Neural progenitor cell (in vitro differentiated cells): ENCODE measurements at regions not wholly inside any gene's neighbourhood (a gene's known extent, or its start where the extent isn't known, plus 50 kb on each side); places are given as distances from the start of the nearest gene placed in this dataset.
"Not testable (repeated sequence)": the region's sequence is repeated elsewhere in the genome, so short reads cannot be mapped to it uniquely, and the experiment has no call there.

Experiments used
- DNase-seq: peaks from one replicate; pipeline ENCODE4 v3.0.0-alpha.2; 2016; ENCODE audit warnings: low spot score
- H2AFZ ChIP-seq: fragments of 200-600 bp; sonication (generic); replicated peaks from 2 replicates; pipeline ENCODE4 v1.6.1; 2016; ENCODE audit warnings: antibody characterized with exemption
- H3F3A ChIP-seq: fragments of 200-600 bp; sonication (generic); 2 replicates; pipeline ENCODE4 v1.6.1; 2016; ENCODE audit warnings: antibody characterized with exemption, low read depth
- H3K27ac ChIP-seq: fragments of 200-600 bp; sonication (generic); 2 replicates; pipeline ENCODE4 v1.5.1; 2016; ENCODE audit warnings: mild to moderate bottlenecking
- H3K27me3 ChIP-seq: fragments of 200-600 bp; sonication (generic); 2 replicates; pipeline ENCODE4 v1.6.1; 2016; ENCODE audit warnings: mild to moderate bottlenecking, moderate library complexity
- H3K36me3 ChIP-seq: fragments of 200-600 bp; sonication (generic); 2 replicates; pipeline ENCODE4 v1.5.1; 2016
- H3K4me1 ChIP-seq: fragments of 200-600 bp; sonication (generic); 2 replicates; pipeline ENCODE4 v1.6.1; 2016; ENCODE audit warnings: mixed run types
- H3K4me2 ChIP-seq: fragments of 200-600 bp; sonication (generic); 2 replicates; pipeline ENCODE4 v1.6.1; 2016
- H3K4me3 ChIP-seq: fragments of 200-600 bp; sonication (generic); 2 replicates; pipeline ENCODE4 v1.5.1; 2016
- H3K79me2 ChIP-seq: fragments of 200-600 bp; sonication (generic); 2 replicates; pipeline ENCODE4 v1.6.1; 2016; ENCODE audit warnings: low read depth
- H3K9ac ChIP-seq: fragments of 200-600 bp; sonication (generic); 2 replicates; pipeline ENCODE4 v1.6.1; 2016
- H3K9me3 ChIP-seq: fragments of 200-600 bp; sonication (generic); 2 replicates; pipeline ENCODE4 v1.5.1; 2016; ENCODE audit warnings: low read depth
- H4K20me1 ChIP-seq: fragments of 200-600 bp; sonication (generic); 2 replicates; pipeline ENCODE4 v1.6.1; 2016; ENCODE audit warnings: low read depth
- H3K27ac Mint-ChIP-seq: 3 replicates; pipeline ENCODE4 v1.8.0; 2021; ENCODE audit warnings: mixed read lengths
- H3K27me3 Mint-ChIP-seq: 2 replicates; pipeline ENCODE4 v1.8.0; 2022; ENCODE audit warnings: low read depth, mild to moderate bottlenecking, inconsistent platforms, moderate library complexity, mixed read lengths; ENCODE audit not compliant: insufficient read depth
- H3K36me3 Mint-ChIP-seq: 3 replicates; pipeline ENCODE4 v1.8.0; 2021; ENCODE audit warnings: mixed read lengths
- H3K4me1 Mint-ChIP-seq: 3 replicates; pipeline ENCODE4 v1.8.0; 2021; ENCODE audit warnings: mixed read lengths
- H3K4me3 Mint-ChIP-seq: 3 replicates; pipeline ENCODE4 v1.8.0; 2021; ENCODE audit warnings: mild to moderate bottlenecking, moderate library complexity, mixed read lengths
- H3K9me3 Mint-ChIP-seq: 3 replicates; pipeline ENCODE4 v1.8.0; 2020; ENCODE audit warnings: mixed read lengths
- EZH2 ChIP-seq: fragments of 200-600 bp; sonication (generic); IDR thresholded peaks from 2 replicates; pipeline ENCODE4 v1.6.1; 2017; ENCODE audit warnings: antibody characterized with exemption, mild to moderate bottlenecking, moderate library complexity
- EZH2phosphoT487 ChIP-seq: fragments of 200-600 bp; sonication (generic); IDR thresholded peaks from 2 replicates; pipeline ENCODE4 v1.6.1; 2017; ENCODE audit warnings: antibody characterized with exemption
- TF ChIP-seq, protein P1 (sequence below): fragments of 200-600 bp; sonication (generic); IDR thresholded peaks from 2 replicates; pipeline ENCODE4 v1.5.1; 2017; ENCODE audit warnings: antibody characterized with exemption, mild to moderate bottlenecking

DNA sequence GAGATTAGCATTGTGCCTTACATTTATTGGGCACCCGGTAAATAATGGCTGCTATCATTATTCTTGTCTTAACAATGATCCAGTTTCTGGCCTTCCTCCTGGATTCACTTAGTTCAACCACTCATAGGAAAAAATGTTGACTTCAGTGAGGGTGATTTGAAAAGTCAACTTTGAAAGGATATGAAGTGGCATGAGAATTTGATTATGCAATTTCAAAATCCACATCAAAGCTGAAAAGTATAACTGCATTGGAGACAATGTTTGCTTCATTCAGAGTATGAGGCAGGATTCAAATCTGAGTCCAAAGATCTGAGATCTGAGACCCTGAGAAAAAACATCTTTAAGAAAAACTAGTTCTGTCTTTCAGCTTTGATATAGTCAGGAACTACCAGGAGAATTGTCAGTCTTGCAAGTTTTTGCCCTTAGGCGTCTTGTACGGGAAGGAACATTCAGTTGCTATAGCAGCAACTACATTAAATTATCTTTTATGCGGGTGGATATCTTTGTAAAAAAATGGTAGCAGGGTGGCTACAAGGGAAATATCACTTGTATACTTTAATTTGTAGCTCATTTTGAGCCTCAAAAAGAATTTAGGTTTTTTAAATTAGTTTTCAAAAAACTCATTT lies 587.5 kb upstream of the LCORL start:
- no peaks in the 10 kb centered on the region for H3K79me2 ChIP-seq
- TF ChIP-seq, protein P1, sequence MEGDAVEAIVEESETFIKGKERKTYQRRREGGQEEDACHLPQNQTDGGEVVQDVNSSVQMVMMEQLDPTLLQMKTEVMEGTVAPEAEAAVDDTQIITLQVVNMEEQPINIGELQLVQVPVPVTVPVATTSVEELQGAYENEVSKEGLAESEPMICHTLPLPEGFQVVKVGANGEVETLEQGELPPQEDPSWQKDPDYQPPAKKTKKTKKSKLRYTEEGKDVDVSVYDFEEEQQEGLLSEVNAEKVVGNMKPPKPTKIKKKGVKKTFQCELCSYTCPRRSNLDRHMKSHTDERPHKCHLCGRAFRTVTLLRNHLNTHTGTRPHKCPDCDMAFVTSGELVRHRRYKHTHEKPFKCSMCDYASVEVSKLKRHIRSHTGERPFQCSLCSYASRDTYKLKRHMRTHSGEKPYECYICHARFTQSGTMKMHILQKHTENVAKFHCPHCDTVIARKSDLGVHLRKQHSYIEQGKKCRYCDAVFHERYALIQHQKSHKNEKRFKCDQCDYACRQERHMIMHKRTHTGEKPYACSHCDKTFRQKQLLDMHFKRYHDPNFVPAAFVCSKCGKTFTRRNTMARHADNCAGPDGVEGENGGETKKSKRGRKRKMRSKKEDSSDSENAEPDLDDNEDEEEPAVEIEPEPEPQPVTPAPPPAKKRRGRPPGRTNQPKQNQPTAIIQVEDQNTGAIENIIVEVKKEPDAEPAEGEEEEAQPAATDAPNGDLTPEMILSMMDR = no peak
- TF ChIP-seq EZH2 (no peak), EZH2phosphoT487 (no peak)
- H3F3A ChIP-seq = no peaks in the 10 kb centered on the region
- no peak overlapping the region for H3K27ac ChIP-seq
- no peaks in the 10 kb centered on the region for H3K36me3 ChIP-seq
- H2AFZ ChIP-seq = no peak overlapping the region
- no peak overlapping the region for H3K9ac ChIP-seq
- H3K4me3 ChIP-seq = no peak overlapping the region
- Mint-ChIP-seq H3K27ac (no peak overlapping the region), H3K4me3 (no peak overlapping the region), H3K9me3 (no peaks in the 10 kb centered on the region), H3K36me3 (no peaks in the 10 kb centered on the region), H3K4me1 (no peaks in the 10 kb centered on the region), H3K27me3 (no peaks in the 10 kb centered on the region)
- no peaks in the 10 kb centered on the region for H3K27me3 ChIP-seq
- H3K4me2 ChIP-seq = no peak overlapping the region
- no peak for DNase-seq
- H3K4me1 ChIP-seq = no peaks in the 10 kb centered on the region
- no peaks in the 10 kb centered on the region for H3K9me3 ChIP-seq
- H4K20me1 ChIP-seq = no peaks in the 10 kb centered on the region

DNA sequence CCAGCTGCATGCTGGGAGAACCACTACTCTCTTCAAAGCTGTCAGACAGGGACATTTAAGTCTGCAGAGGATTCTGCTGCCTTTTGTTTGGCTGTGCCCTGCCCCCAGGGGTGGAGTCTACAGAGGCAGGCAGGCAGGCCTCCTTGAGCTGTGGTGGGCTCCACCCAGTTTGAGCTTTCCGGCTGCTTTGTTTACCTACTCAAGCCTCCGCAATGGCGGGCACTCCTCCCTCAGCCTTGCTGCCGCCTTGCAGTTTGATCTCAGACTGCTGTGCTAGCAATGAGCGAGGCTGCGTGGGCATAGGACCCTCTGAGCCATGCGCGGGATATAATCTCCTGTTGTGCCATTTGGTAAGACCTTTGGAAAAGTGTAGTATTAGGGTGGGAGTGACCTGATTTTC lies 581.1 kb upstream of the LCORL start:
- not testable (repeated sequence) for H3K9ac ChIP-seq, H3K36me3 ChIP-seq, H3K27me3 Mint-ChIP-seq, DNase-seq, H3K4me1 Mint-ChIP-seq, H3K4me3 ChIP-seq, H3K4me3 Mint-ChIP-seq, H3K9me3 ChIP-seq, H3K27ac ChIP-seq, H3K79me2 ChIP-seq, H4K20me1 ChIP-seq, H3K4me2 ChIP-seq, H3K36me3 Mint-ChIP-seq, H3F3A ChIP-seq, H3K27ac Mint-ChIP-seq, H3K27me3 ChIP-seq, H3K4me1 ChIP-seq, H2AFZ ChIP-seq
- H3K9me3 Mint-ChIP-seq = peaks cover 25% of the 10 kb centered on the region

DNA sequence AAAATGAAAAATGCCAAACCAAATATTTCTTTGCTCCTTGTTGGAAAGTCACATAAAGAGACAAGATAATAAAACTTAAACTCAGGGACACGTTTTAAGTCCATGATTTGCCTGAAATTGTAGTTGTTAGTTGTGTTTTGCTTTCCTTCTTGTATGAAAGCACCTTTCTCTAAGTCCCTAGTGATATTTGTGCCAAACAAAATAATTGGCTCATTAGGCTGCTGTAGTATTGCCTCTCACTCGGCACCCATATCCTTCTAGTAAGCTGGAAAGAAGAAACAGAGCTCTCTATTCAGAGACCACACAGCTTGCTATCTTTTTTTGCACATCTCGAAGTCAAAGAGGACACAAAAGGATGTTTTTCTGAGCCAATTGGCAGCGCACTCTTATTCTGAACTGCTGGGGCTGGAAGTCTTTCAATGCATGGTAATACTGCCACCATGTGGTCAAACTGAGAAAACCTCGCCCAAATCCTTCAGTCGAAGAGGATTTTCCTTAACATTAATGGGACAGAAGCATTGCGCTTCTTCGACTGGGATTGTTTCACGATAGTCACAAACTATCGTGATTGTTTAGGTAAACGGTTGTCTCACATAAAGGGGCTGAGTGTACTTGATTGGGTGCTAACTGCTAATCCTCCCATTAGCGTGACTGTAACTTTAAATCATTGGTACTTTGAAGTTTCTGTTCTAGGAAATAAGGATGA lies 571.9 kb upstream of the LCORL start:
- no peak overlapping the region for H3K27ac ChIP-seq
- H4K20me1 ChIP-seq = no peaks in the 10 kb centered on the region
- Mint-ChIP-seq H3K36me3 (no peaks in the 10 kb centered on the region), H3K4me3 (peak overlapping the region; percentile 22), H3K9me3 (no peaks in the 10 kb centered on the region), H3K27me3 (no peaks in the 10 kb centered on the region), H3K27ac (no peak overlapping the region), H3K4me1 (peaks cover 12% of the 10 kb centered on the region)
- H3K9me3 ChIP-seq = no peaks in the 10 kb centered on the region
- H3K9ac ChIP-seq = no peak overlapping the region
- H3K4me3 ChIP-seq = no peak overlapping the region
- peak; percentile 91 for DNase-seq
- peak overlapping the region; percentile 61 for H2AFZ ChIP-seq
- no peaks in the 10 kb centered on the region for H3K79me2 ChIP-seq
- no peaks in the 10 kb centered on the region for H3F3A ChIP-seq
- H3K27me3 ChIP-seq = peaks cover 15% of the 10 kb centered on the region
- peaks cover 7% of the 10 kb centered on the region for H3K4me1 ChIP-seq
- peak overlapping the region; percentile 58 for H3K4me2 ChIP-seq
- no peak for TF ChIP-seq EZH2phosphoT487
- TF ChIP-seq, protein P1 = peak; percentile 95
- H3K36me3 ChIP-seq = no peaks in the 10 kb centered on the region

DNA sequence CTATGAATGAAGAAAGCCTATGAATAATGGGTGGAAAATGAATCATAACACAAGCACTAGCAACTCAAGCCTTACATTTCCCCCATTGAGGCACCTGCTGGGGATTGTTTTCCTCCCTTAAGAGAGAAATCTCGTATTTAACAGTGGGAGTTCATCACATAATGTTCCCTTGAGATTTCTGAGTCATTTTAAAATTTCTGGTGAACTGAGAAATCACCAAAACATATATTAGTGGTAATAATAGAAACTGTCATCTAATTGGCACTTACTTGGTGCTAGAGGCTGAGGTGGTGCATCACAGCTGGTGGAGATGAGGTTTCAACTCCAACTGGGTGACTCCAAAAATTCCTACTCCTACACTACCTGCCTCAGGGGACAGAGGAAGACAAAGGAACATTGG lies 561.3 kb upstream of the LCORL start:
- Histone ChIP-seq H3K9me3 (no peaks in the 10 kb centered on the region), H3K27ac (no peak overlapping the region), H3K4me1 (peaks cover 14% of the 10 kb centered on the region), H3K36me3 (no peaks in the 10 kb centered on the region), H2AFZ (no peak overlapping the region), H3K4me3 (no peak overlapping the region), H3K79me2 (no peaks in the 10 kb centered on the region), H3K27me3 (no peaks in the 10 kb centered on the region), H3K9ac (no peak overlapping the region), H3F3A (peaks cover 7% of the 10 kb centered on the region), H3K4me2 (no peak overlapping the region), H4K20me1 (no peaks in the 10 kb centered on the region)
- no peak overlapping the region for H3K4me3 Mint-ChIP-seq
- H3K9me3 Mint-ChIP-seq = no peaks in the 10 kb centered on the region
- no peak for DNase-seq
- H3K36me3 Mint-ChIP-seq = no peaks in the 10 kb centered on the region
- TF ChIP-seq EZH2phosphoT487 (no peak), EZH2 (no peak)
- TF ChIP-seq, protein P1 = no peak
- no peak overlapping the region for H3K27ac Mint-ChIP-seq
- no peaks in the 10 kb centered on the region for H3K27me3 Mint-ChIP-seq
- peaks cover 15% of the 10 kb centered on the region for H3K4me1 Mint-ChIP-seq
